Calu3 (cell line): ENCODE measurements at regions not wholly inside any gene's neighbourhood (a gene's known extent, or its start where the extent isn't known, plus 50 kb on each side); places are given as distances from the start of the nearest gene placed in this dataset.
A peak's percentile ranks its signal among the peaks of the same experiment; 100 is the strongest.

Experiments used
- BruUV-seq: library from RNA; stranded (reverse); fragments of 400-500 nt; replicated peaks from 2 replicates; lab custom pipeline; 2021; lab: Mats Ljungman, UMichigan
- CTCF ChIA-PET: fragments of 300-600 bp; sonication (Branson Sonifier 250); formaldehyde crosslinking; loops from one replicate; lab custom pipeline; 2022; ENCODE audit warnings: antibody characterized with exemption; lab: Charles Lee
- DNase-seq: peaks from one replicate; pipeline ENCODE4 v3.0.0; 2022
- H3K27ac Mint-ChIP-seq: one replicate; pipeline ENCODE4 v1.8.0; 2022; ENCODE audit warnings: mixed read lengths; ENCODE audit not compliant: unreplicated experiment
- H3K27me3 Mint-ChIP-seq: one replicate; pipeline ENCODE4 v1.8.0; 2022; ENCODE audit warnings: mixed read lengths; ENCODE audit not compliant: unreplicated experiment
- H3K36me3 Mint-ChIP-seq: one replicate; pipeline ENCODE4 v1.8.0; 2022; ENCODE audit warnings: mild to moderate bottlenecking, moderate library complexity, mixed read lengths; ENCODE audit not compliant: insufficient read depth, unreplicated experiment
- H3K4me1 Mint-ChIP-seq: one replicate; pipeline ENCODE4 v1.8.0; 2022; ENCODE audit warnings: mild to moderate bottlenecking, low read depth, mixed read lengths; ENCODE audit not compliant: unreplicated experiment
- H3K4me3 Mint-ChIP-seq: one replicate; pipeline ENCODE4 v1.8.0; 2022; ENCODE audit warnings: mild to moderate bottlenecking, low read depth, moderate library complexity, mixed read lengths; ENCODE audit not compliant: unreplicated experiment
- H3K9me3 Mint-ChIP-seq: one replicate; pipeline ENCODE4 v1.8.0; 2022; ENCODE audit warnings: low read depth, mixed read lengths; ENCODE audit not compliant: unreplicated experiment
- CTCF ChIP-seq: fragments of 200-600 bp; IDR thresholded peaks from one replicate; pipeline ENCODE4 v1.8.0; 2022; ENCODE audit warnings: antibody characterized with exemption; ENCODE audit not compliant: unreplicated experiment
- intact Hi-C: fragments of 100-400 bp; cut with micrococcal nuclease; formaldehyde crosslinking; loops from one replicate; pipeline ENCODE4 v1.10.0; 2022; ENCODE audit not compliant: unreplicated experiment

GRCh38 chr21:14903172-14903865 is 161.5 kb downstream of the NRIP1 start:
- H3K27me3 Mint-ChIP-seq, result no peaks in the 10 kb centered on the region
- H3K4me3 Mint-ChIP-seq, result no peak overlapping the region

GRCh38 chr21:14901482-14901958 is 163.3 kb downstream of the NRIP1 start:
- peak; percentile 6 for DNase-seq
- TF ChIP-seq CTCF, result no peak
- intact Hi-C loops, result loop anchor here (5.0 kb wide), 1 partner anchor 41 kb away; no protein-coding TSS in a partner anchor
- no TSS peak for BruUV-seq
- H3K9me3 Mint-ChIP-seq, result no peaks in the 10 kb centered on the region
- CTCF ChIA-PET, result no interaction called here
- H3K36me3 Mint-ChIP-seq, result no peaks in the 10 kb centered on the region
- H3K27me3 Mint-ChIP-seq, result no peaks in the 10 kb centered on the region
- no peak overlapping the region for H3K4me3 Mint-ChIP-seq
- peaks cover 29% of the 10 kb centered on the region for H3K4me1 Mint-ChIP-seq
- H3K27ac Mint-ChIP-seq, result no peak overlapping the region

More at GRCh38 chr21:14903172-14903865, 161.5 kb downstream of the NRIP1 start:
- no peaks in the 10 kb centered on the region for H3K9me3 Mint-ChIP-seq
- CTCF ChIA-PET, result no interaction called here
- DNase-seq, result no peak
- TF ChIP-seq CTCF, result no peak
- intact Hi-C loops, result loop anchor here (5.0 kb wide), 1 partner anchor 39 kb away; no protein-coding TSS in a partner anchor
- H3K36me3 Mint-ChIP-seq, result no peaks in the 10 kb centered on the region
- H3K27ac Mint-ChIP-seq, result no peak overlapping the region
- peaks cover 29% of the 10 kb centered on the region for H3K4me1 Mint-ChIP-seq
- no TSS peak for BruUV-seq

- no peak for DNase-seq
- peaks cover 29% of the 10 kb centered on the region for H3K4me1 Mint-ChIP-seq
- no peak overlapping the region for H3K27ac Mint-ChIP-seq
- no TSS peak for BruUV-seq
- CTCF ChIA-PET, result no interaction called here
- no peaks in the 10 kb centered on the region for H3K9me3 Mint-ChIP-seq
- no peak for TF ChIP-seq CTCF
- no peaks in the 10 kb centered on the region for H3K27me3 Mint-ChIP-seq
- no peaks in the 10 kb centered on the region for H3K36me3 Mint-ChIP-seq
- no peak overlapping the region for H3K4me3 Mint-ChIP-seq
- intact Hi-C loops, result loop anchor here (5.0 kb wide), 1 partner anchor 42 kb away; no protein-coding TSS in a partner anchor
Measured at GRCh38 chr21:14900611-14901010, 164.2 kb downstream of the NRIP1 start.

GRCh38 chr21:14900058-14900457 is 164.7 kb downstream of the NRIP1 start:
- Mint-ChIP-seq H3K27me3 (no peaks in the 10 kb centered on the region), H3K27ac (no peak overlapping the region), H3K4me1 (peaks cover 29% of the 10 kb centered on the region), H3K36me3 (no peaks in the 10 kb centered on the region), H3K4me3 (no peak overlapping the region), H3K9me3 (no peaks in the 10 kb centered on the region)
- TF ChIP-seq CTCF, result no peak
- no TSS peak for BruUV-seq
- CTCF ChIA-PET, result no interaction called here
- DNase-seq, result no peak
- intact Hi-C loops, result loop anchor here (5.0 kb wide), 1 partner anchor 42 kb away; no protein-coding TSS in a partner anchor
